ENCODE measurements at regions not wholly inside any gene's neighbourhood (a gene's known extent, or its start where the extent isn't known, plus 50 kb on each side); places are given as distances from the start of the nearest gene placed in this dataset.

GRCh38 chr6:112579601-112580000 lies 232.5 kb downstream of the RFPL4B start:
- H3K9me3 ChIP-seq (ENCODE audit: low read depth): no peaks in the 10 kb centered on the region
- DNase-seq (ENCODE audit: low read depth in 1 of 2, low spot score in 1 of 2): no peak
- H3K4me3 ChIP-seq: no peak overlapping the region
- peaks cover 10% of the 10 kb centered on the region for H3K4me1 ChIP-seq (ENCODE audit: low read depth)
- TF ChIP-seq CTCF (IDR thresholded peaks at IDR 0.05; ENCODE audit: low read depth, low read length): no peak
- H3K36me3 ChIP-seq: no peaks in the 10 kb centered on the region
- no peak overlapping the region for H3K27ac ChIP-seq
- H3K27me3 ChIP-seq: no peaks in the 10 kb centered on the region

GRCh38 chr6:112581015-112581414 lies 233.9 kb downstream of the RFPL4B start:
- Histone ChIP-seq H3K4me1 (ENCODE audit: low read depth) (peaks cover 10% of the 10 kb centered on the region), H3K27ac (no peak overlapping the region), H3K27me3 (no peaks in the 10 kb centered on the region), H3K36me3 (no peaks in the 10 kb centered on the region), H3K9me3 (ENCODE audit: low read depth) (no peaks in the 10 kb centered on the region), H3K4me3 (no peak overlapping the region)
- no peak for DNase-seq (ENCODE audit: low read depth in 1 of 2, low spot score in 1 of 2)
- no peak for TF ChIP-seq CTCF (IDR thresholded peaks at IDR 0.05; ENCODE audit: low read depth, low read length)

GRCh38 chr6:112590326-112590725 lies 243.2 kb downstream of the RFPL4B start:
- Histone ChIP-seq H3K4me1 (ENCODE audit: low read depth) (no peaks in the 10 kb centered on the region), H3K9me3 (ENCODE audit: low read depth) (no peaks in the 10 kb centered on the region), H3K27me3 (no peaks in the 10 kb centered on the region), H3K27ac (no peak overlapping the region), H3K4me3 (no peak overlapping the region), H3K36me3 (no peaks in the 10 kb centered on the region)
- TF ChIP-seq CTCF (IDR thresholded peaks at IDR 0.05; ENCODE audit: low read depth, low read length): no peak
- no peak for DNase-seq (ENCODE audit: low read depth in 1 of 2, low spot score in 1 of 2)

GRCh38 chr6:112591329-112591728 lies 244.2 kb downstream of the RFPL4B start:
- Histone ChIP-seq H3K27me3 (no peaks in the 10 kb centered on the region), H3K4me3 (no peak overlapping the region), H3K27ac (no peak overlapping the region), H3K4me1 (ENCODE audit: low read depth) (no peaks in the 10 kb centered on the region), H3K9me3 (ENCODE audit: low read depth) (no peaks in the 10 kb centered on the region), H3K36me3 (no peaks in the 10 kb centered on the region)
- no peak for TF ChIP-seq CTCF (IDR thresholded peaks at IDR 0.05; ENCODE audit: low read depth, low read length)
- DNase-seq (ENCODE audit: low read depth in 1 of 2, low spot score in 1 of 2): no peak

GRCh38 chr6:112592159-112592558 lies 245.0 kb downstream of the RFPL4B start:
- TF ChIP-seq CTCF (IDR thresholded peaks at IDR 0.05; ENCODE audit: low read depth, low read length): no peak
- Histone ChIP-seq H3K4me1 (ENCODE audit: low read depth) (no peaks in the 10 kb centered on the region), H3K27ac (no peak overlapping the region), H3K4me3 (no peak overlapping the region), H3K27me3 (no peaks in the 10 kb centered on the region), H3K36me3 (no peaks in the 10 kb centered on the region), H3K9me3 (ENCODE audit: low read depth) (no peaks in the 10 kb centered on the region)
- DNase-seq (ENCODE audit: low read depth in 1 of 2, low spot score in 1 of 2): no peak
